ENCODE measurements at regions not wholly inside any gene's neighbourhood (a gene's known extent, or its start where the extent isn't known, plus 50 kb on each side); places are given as distances from the start of the nearest gene placed in this dataset.

GRCh38 chr11:91788764-91789163 is 435.9 kb upstream of the FAT3 start:
- H3K4me1 ChIP-seq (ENCODE audit: low read length) = no peaks in the 10 kb centered on the region
- no peak overlapping the region for H3K9ac ChIP-seq (ENCODE audit: low read length)
- no peak overlapping the region for H3K4me2 ChIP-seq (ENCODE audit: low read depth, low read length)
- H3K27me3 ChIP-seq (replicated peaks; ENCODE audit: insufficient read depth, low read length) = no peaks in the 10 kb centered on the region
- H3F3A ChIP-seq (ENCODE audit: insufficient read depth, low read length) = no peaks in the 10 kb centered on the region
- no peaks in the 10 kb centered on the region for H3K9me2 ChIP-seq (replicated peaks; ENCODE audit: insufficient read depth, low read length)
- H4K20me1 ChIP-seq (ENCODE audit: insufficient read depth, low read length) = no peaks in the 10 kb centered on the region
- TF ChIP-seq EZH2phosphoT487 (IDR thresholded peaks at IDR 0.05; ENCODE audit: low read length) = no peak
- no peak for TF ChIP-seq CTCF (IDR thresholded peaks at IDR 0.05; ENCODE audit: low read length)
- TF ChIP-seq EZH2 (optimal IDR thresholded peaks at IDR 0.05; ENCODE audit: low read depth, low read length) = no peak
- DNase-seq = no peak
- no peaks in the 10 kb centered on the region for H3K9me3 ChIP-seq (replicated peaks; ENCODE audit: insufficient read depth, low read length)
- no peak overlapping the region for H2AFZ ChIP-seq (ENCODE audit: low read length)
- H3K4me3 ChIP-seq (ENCODE audit: low read length) = no peak overlapping the region
- no peaks in the 10 kb centered on the region for H3K36me3 ChIP-seq (replicated peaks; ENCODE audit: insufficient read depth, low read length)
- no peak overlapping the region for H3K27ac ChIP-seq (ENCODE audit: low read length)
- H3K79me2 ChIP-seq (ENCODE audit: low read length) = no peaks in the 10 kb centered on the region

- H3K4me1 ChIP-seq (ENCODE audit: low read length) = no peaks in the 10 kb centered on the region
- H3K79me2 ChIP-seq (ENCODE audit: low read length) = no peaks in the 10 kb centered on the region
- no peaks in the 10 kb centered on the region for H3K36me3 ChIP-seq (replicated peaks; ENCODE audit: insufficient read depth, low read length)
- no peak overlapping the region for H2AFZ ChIP-seq (ENCODE audit: low read length)
- no peaks in the 10 kb centered on the region for H3K9me3 ChIP-seq (replicated peaks; ENCODE audit: insufficient read depth, low read length)
- H3F3A ChIP-seq (ENCODE audit: insufficient read depth, low read length) = no peaks in the 10 kb centered on the region
- TF ChIP-seq EZH2 (optimal IDR thresholded peaks at IDR 0.05; ENCODE audit: low read depth, low read length) (no peak), CTCF (IDR thresholded peaks at IDR 0.05; ENCODE audit: low read length) (no peak), EZH2phosphoT487 (IDR thresholded peaks at IDR 0.05; ENCODE audit: low read length) (no peak)
- no peak overlapping the region for H3K9ac ChIP-seq (ENCODE audit: low read length)
- H3K4me3 ChIP-seq (ENCODE audit: low read length) = no peak overlapping the region
- no peak for DNase-seq
- H4K20me1 ChIP-seq (ENCODE audit: insufficient read depth, low read length) = no peaks in the 10 kb centered on the region
- H3K9me2 ChIP-seq (replicated peaks; ENCODE audit: insufficient read depth, low read length) = no peaks in the 10 kb centered on the region
- no peak overlapping the region for H3K4me2 ChIP-seq (ENCODE audit: low read depth, low read length)
- H3K27ac ChIP-seq (ENCODE audit: low read length) = no peak overlapping the region
- no peaks in the 10 kb centered on the region for H3K27me3 ChIP-seq (replicated peaks; ENCODE audit: insufficient read depth, low read length)
Observed at GRCh38 chr11:91786097-91786496, 438.5 kb upstream of the FAT3 start.

GRCh38 chr11:91783173-91783572 is 441.4 kb upstream of the FAT3 start:
- no peak overlapping the region for H3K4me2 ChIP-seq (ENCODE audit: low read depth, low read length)
- no peaks in the 10 kb centered on the region for H3K27me3 ChIP-seq (replicated peaks; ENCODE audit: insufficient read depth, low read length)
- H3K27ac ChIP-seq (ENCODE audit: low read length) = no peak overlapping the region
- no peaks in the 10 kb centered on the region for H3K9me3 ChIP-seq (replicated peaks; ENCODE audit: insufficient read depth, low read length)
- H2AFZ ChIP-seq (ENCODE audit: low read length) = no peak overlapping the region
- no peaks in the 10 kb centered on the region for H3K36me3 ChIP-seq (replicated peaks; ENCODE audit: insufficient read depth, low read length)
- no peaks in the 10 kb centered on the region for H4K20me1 ChIP-seq (ENCODE audit: insufficient read depth, low read length)
- TF ChIP-seq EZH2phosphoT487 (IDR thresholded peaks at IDR 0.05; ENCODE audit: low read length) = no peak
- TF ChIP-seq CTCF (IDR thresholded peaks at IDR 0.05; ENCODE audit: low read length) = no peak
- H3K9ac ChIP-seq (ENCODE audit: low read length) = no peak overlapping the region
- no peaks in the 10 kb centered on the region for H3K4me1 ChIP-seq (ENCODE audit: low read length)
- H3F3A ChIP-seq (ENCODE audit: insufficient read depth, low read length) = no peaks in the 10 kb centered on the region
- no peak overlapping the region for H3K4me3 ChIP-seq (ENCODE audit: low read length)
- H3K9me2 ChIP-seq (replicated peaks; ENCODE audit: insufficient read depth, low read length) = no peaks in the 10 kb centered on the region
- H3K79me2 ChIP-seq (ENCODE audit: low read length) = no peaks in the 10 kb centered on the region
- DNase-seq = no peak
